Testis (tissue), 2 donors: ENCODE measurements at regions not wholly inside any gene's neighbourhood (a gene's known extent, or its start where the extent isn't known, plus 50 kb on each side); places are given as distances from the start of the nearest gene placed in this dataset.

Experiments
- DNase-seq: peaks from one replicate; pipeline ENCODE4 v3.0.0-alpha.2; 2019
- H3K27ac ChIP-seq, 2 donors: fragments of 200-600 bp; sonication (generic); one replicate each; pipeline ENCODE4 v1.5.1; 2019
- H3K27me3 ChIP-seq: fragments of 200-600 bp; sonication (generic); one replicate; pipeline ENCODE4 v1.5.1; 2019
- H3K36me3 ChIP-seq: fragments of 200-600 bp; sonication (generic); one replicate; pipeline ENCODE4 v1.5.1; 2017; ENCODE audit warnings: low read depth; ENCODE audit errors: missing control alignments
- H3K4me1 ChIP-seq: fragments of 200-600 bp; sonication (generic); one replicate; pipeline ENCODE4 v1.5.1; 2019
- H3K4me3 ChIP-seq, 2 donors: fragments of 200-600 bp; sonication (generic); one replicate each; pipeline ENCODE4 v1.5.1; 2017 to 2019
- H3K9me3 ChIP-seq: fragments of 200-600 bp; sonication (generic); one replicate; pipeline ENCODE4 v1.5.1; 2017
- POLR2A ChIP-seq: fragments of 450-650 bp; IDR thresholded peaks from one replicate; pipeline ENCODE4 v1.6.1; 2017; ENCODE audit warnings: antibody characterized with exemption, mild to moderate bottlenecking, moderate library complexity
- WGBS, 2 donors: methylation state at CpG; one replicate each; pipeline ENCODE4 v1.1.5; 2018; 5-methylcytosine and 5-hydroxymethylcytosine counted together
- intact Hi-C: fragments of 100-400 bp; cut with DNase I; formaldehyde crosslinking; loops from one replicate; pipeline ENCODE4 v1.15.1; 2023; ENCODE audit warnings: low total_unique reads
- TF ChIP-seq, protein P1 (sequence below), 3 experiments: fragments of 450-650 bp in 2 of 3; fragments of 200-600 bp in 1 of 3; sonication (generic) in 1 of 3; IDR thresholded peaks; one replicate each; pipeline ENCODE4 v1.5.1; 2016 to 2019; ENCODE audit warnings: antibody characterized with exemption in 3 of 3, mild to moderate bottlenecking in 2 of 3, moderate library complexity in 1 of 3

DNA sequence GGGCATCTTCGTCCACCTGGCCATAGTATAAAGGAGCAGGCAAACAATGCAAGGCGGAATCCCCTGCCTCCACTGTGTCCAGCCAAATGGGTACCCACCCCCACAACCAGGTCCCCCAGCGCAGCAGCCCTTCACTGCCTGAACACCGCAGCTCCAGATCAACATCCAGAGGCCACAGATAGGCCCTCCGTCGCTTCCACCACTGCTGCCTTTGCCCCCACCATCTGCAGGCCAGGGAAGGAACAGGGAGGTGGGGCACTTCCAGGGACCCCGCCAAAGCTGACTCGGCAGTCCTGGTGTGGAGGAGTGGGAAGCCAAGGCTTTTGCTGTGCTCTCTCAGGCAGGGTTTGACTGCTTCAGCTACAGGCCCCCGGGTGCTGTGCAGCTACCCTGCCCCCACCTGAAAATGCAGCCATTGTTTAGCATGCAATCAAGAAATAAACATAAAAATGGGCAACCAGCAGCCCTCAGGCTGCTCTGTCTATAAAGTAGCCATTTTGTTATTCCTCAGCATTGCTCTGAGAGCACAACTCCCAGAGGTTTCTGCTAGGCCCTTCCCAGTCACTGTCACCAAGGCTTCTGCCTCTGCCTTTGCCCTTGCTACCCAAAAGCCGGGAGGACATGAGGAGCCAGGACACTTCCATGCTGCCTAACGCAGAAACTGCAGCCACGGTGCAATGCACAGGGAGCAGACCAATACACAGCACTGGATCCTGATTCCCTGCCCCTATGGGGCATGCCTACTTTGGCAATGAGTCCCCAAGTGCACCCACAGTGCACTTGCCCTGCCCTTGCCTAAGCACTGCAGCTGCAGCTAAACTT, 733.2 kb upstream of the KLHL1 start:
- no peak overlapping the region for H3K4me3 ChIP-seq
- WGBS, 2 donors: 70 to 85% methylated on average over 8 to 12 of the region's 12 CpGs
- TF ChIP-seq, protein P1, sequence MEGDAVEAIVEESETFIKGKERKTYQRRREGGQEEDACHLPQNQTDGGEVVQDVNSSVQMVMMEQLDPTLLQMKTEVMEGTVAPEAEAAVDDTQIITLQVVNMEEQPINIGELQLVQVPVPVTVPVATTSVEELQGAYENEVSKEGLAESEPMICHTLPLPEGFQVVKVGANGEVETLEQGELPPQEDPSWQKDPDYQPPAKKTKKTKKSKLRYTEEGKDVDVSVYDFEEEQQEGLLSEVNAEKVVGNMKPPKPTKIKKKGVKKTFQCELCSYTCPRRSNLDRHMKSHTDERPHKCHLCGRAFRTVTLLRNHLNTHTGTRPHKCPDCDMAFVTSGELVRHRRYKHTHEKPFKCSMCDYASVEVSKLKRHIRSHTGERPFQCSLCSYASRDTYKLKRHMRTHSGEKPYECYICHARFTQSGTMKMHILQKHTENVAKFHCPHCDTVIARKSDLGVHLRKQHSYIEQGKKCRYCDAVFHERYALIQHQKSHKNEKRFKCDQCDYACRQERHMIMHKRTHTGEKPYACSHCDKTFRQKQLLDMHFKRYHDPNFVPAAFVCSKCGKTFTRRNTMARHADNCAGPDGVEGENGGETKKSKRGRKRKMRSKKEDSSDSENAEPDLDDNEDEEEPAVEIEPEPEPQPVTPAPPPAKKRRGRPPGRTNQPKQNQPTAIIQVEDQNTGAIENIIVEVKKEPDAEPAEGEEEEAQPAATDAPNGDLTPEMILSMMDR (IDR thresholded peaks at IDR 0.05): no peak
- TF ChIP-seq POLR2A: no peak
- no peaks in the 10 kb centered on the region for H3K36me3 ChIP-seq
- intact Hi-C loops: no loop called here
- no peaks in the 10 kb centered on the region for H3K9me3 ChIP-seq
- H3K27ac ChIP-seq: no peak overlapping the region
- no peak for DNase-seq
- no peaks in the 10 kb centered on the region for H3K4me1 ChIP-seq
- H3K27me3 ChIP-seq: no peaks in the 10 kb centered on the region

DNA sequence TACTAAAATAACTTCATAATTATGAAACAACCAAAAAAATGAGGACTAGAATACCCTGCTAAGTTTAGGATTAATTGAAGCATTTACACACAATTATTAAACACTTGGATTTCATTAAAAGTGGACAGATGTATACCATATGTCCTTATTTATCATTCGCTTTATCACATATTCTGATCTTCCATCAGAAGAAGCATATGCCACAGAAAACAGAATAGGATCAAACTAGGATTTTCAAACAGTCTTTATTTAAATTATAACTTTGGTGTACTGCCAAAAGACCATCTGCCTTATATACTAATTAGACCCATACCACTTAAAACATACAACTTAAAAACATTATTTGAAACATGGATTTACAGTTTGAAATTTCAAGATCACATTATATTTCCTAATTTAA, 727.1 kb upstream of the KLHL1 start:
- Histone ChIP-seq H3K4me1 (no peaks in the 10 kb centered on the region), H3K9me3 (no peaks in the 10 kb centered on the region), H3K27me3 (no peaks in the 10 kb centered on the region), H3K4me3 (no peak overlapping the region), H3K36me3 (no peaks in the 10 kb centered on the region), H3K27ac (no peak overlapping the region)
- WGBS, 2 donors: 93 to 97% methylated on average over 1 of the region's 1 CpG
- DNase-seq: no peak
- intact Hi-C loops: no loop called here
- TF ChIP-seq, protein P1 (IDR thresholded peaks at IDR 0.05): no peak
- TF ChIP-seq POLR2A: no peak

DNA sequence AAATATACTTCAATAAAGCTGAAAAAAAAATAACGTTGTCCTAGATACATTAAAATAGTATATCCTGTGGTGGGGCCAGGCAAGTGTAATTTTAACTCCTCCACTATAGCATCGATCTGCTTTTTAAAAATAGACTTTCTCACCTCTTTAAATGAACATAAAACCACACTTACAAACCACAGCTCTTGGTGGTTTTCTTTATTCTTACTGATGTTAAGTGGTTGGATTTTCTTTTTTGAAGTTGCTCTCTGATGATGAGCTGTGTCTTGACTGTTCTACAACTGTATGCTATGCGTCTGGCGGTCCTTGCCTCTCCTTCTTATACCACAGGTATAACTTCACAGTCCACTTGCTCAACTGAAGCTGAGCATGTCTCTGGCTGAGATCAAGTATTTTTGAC, 721.5 kb upstream of the KLHL1 start:
- TF ChIP-seq, protein P1 (IDR thresholded peaks at IDR 0.05): no peak
- no peak for TF ChIP-seq POLR2A
- intact Hi-C loops: no loop called here
- Histone ChIP-seq H3K4me1 (no peaks in the 10 kb centered on the region), H3K36me3 (no peaks in the 10 kb centered on the region), H3K27me3 (no peaks in the 10 kb centered on the region), H3K9me3 (no peaks in the 10 kb centered on the region), H3K4me3 (no peak overlapping the region), H3K27ac (no peak overlapping the region)
- 89 to 90% methylated on average over 4 of the region's 4 CpGs for WGBS, 2 donors
- DNase-seq: no peak

DNA sequence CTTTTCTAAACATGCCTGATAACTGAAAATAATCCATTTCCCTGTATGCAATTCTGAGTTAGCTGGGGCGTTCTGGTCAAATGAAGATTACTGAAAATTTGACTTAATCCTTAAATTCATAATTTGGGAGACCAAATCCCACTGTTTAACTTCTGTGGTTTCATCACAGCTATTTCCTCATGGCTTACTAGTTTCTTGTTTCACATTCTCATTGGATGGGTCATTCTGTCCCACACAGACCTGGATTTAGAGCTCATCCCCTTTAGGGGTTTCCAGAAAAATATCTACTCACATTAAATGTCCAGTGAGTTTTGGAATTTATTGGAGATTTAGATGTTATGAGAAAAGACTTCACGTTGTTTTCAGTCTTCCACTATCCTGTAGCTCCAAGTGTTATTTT, 709.3 kb upstream of the KLHL1 start:
- 63 to 73% methylated on average over 2 of the region's 2 CpGs for WGBS, 2 donors

More for the DNA sequence above, 709.3 kb upstream of the KLHL1 start:
- no peak overlapping the region for H3K4me3 ChIP-seq
- no peak overlapping the region for H3K27ac ChIP-seq
- TF ChIP-seq POLR2A: no peak
- TF ChIP-seq, protein P1 (IDR thresholded peaks at IDR 0.05): no peak
- intact Hi-C loops: no loop called here
- H3K4me1 ChIP-seq: no peaks in the 10 kb centered on the region
- no peaks in the 10 kb centered on the region for H3K27me3 ChIP-seq
- DNase-seq: no peak
- H3K9me3 ChIP-seq: no peaks in the 10 kb centered on the region
- no peaks in the 10 kb centered on the region for H3K36me3 ChIP-seq
